GM18505 (cell line): ENCODE measurements at regions not wholly inside any gene's neighbourhood (a gene's known extent, or its start where the extent isn't known, plus 50 kb on each side); places are given as distances from the start of the nearest gene placed in this dataset.

Experiments used
- ATAC-seq: cut with Tn5 transposase; IDR thresholded peaks from one replicate; pipeline ENCODE4 v1.9.1; 2021; ENCODE audit not compliant: unreplicated experiment
- POLR2A ChIP-seq: IDR thresholded peaks from 4 replicates; pipeline ENCODE4 v1.6.1; 2011; ENCODE audit warnings: borderline replicate concordance; ENCODE audit not compliant: insufficient read depth, insufficient read length; ENCODE audit errors: extremely low read depth

DNA sequence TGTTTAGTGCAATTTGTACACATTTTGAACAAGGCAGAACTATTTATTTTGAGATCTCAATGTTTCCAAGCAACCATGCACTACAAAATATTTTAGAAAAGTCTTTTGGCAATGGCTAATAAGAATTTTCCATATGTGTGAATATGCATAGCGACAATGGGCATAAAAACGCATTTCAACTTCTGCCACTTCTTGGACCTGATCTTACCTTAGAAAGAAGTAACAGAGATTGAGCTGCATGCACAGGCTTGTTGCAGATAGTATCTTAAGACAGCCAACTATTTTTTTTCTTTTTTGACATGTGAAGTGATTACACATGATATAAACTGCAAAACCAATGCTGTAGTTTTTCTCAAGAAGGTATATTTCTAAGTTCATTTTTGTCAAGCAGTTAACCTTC lies 210.4 kb upstream of the PHACTR1 start:
- no peak for ATAC-seq
- no peak for TF ChIP-seq POLR2A

DNA sequence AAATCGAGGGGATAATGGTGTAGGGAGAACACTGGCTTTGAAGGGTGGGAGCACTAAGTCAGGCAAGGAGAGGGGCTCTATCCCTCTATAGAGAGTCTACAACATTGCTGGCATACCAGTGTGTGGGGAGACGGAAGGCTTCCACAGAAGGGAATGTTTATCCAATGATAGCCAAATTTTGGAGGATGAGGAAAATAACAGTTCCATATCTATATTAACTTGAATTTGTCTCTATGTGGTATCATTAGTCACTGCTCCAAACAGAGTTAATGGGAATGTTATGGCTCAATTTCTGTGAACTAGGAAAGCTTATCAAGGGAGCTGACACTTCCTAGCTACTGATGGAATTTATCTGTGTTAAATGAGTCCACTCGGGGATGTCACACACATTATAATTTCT lies 208.9 kb upstream of the PHACTR1 start:
- TF ChIP-seq POLR2A: no peak
- no peak for ATAC-seq

DNA sequence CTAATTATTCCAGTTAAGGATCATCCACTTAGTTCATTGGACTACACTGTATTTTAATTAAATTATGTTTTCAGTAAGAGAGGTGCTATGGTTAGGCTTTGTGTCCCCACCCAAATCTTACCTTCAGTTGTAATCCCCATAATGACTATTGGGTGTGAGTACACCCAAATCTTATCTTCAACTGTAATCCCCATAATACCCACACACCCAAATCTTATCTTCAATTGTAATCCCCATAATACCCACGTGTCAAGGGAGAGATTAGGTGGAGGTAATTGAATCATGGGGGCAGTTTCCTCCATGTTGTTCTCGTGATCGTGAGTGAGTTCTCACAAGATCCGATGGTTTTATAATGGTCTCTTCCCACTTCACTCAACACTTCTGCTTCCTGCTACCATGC lies 208.0 kb upstream of the PHACTR1 start:
- no peak for TF ChIP-seq POLR2A
- no peak for ATAC-seq

DNA sequence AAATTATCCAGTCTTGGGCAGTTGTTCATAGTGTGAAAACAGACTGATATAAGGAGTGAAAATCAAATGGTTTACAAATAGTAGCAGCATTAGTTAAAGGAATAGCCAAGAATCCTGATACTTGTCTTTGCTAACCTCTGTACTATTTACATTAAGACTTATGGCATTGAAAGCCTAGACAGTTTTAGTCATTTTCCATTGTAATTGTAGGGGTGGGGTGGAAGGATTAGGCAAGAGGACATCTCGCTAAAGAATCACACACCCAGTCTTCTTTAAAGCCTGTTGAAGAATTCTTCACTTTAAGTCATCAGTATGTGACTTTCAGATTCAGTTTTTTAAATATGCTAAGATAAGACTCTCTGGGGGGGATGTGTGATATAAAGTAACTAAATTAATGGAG lies 207.5 kb upstream of the PHACTR1 start:
- ATAC-seq: no peak
- no peak for TF ChIP-seq POLR2A

DNA sequence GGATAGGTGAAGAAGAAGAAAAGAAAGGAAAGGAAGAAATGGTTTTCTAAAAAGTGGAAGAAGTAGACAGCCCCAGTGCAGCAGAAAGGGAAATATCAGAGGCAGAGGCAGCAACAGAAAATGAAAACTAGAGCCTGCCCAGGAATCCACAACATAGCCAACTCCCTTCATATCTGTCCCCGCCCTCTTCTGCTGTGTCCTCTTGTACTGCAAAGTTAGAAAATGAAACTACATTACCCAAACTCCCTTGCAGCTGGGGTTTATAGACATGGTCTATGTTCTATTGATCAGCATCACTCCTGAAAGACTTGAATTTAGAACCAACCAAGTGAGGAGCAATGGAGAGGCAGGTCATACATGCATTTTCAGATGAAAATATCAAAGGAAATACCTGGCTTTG lies 200.5 kb upstream of the PHACTR1 start:
- no peak for ATAC-seq
- no peak for TF ChIP-seq POLR2A

DNA sequence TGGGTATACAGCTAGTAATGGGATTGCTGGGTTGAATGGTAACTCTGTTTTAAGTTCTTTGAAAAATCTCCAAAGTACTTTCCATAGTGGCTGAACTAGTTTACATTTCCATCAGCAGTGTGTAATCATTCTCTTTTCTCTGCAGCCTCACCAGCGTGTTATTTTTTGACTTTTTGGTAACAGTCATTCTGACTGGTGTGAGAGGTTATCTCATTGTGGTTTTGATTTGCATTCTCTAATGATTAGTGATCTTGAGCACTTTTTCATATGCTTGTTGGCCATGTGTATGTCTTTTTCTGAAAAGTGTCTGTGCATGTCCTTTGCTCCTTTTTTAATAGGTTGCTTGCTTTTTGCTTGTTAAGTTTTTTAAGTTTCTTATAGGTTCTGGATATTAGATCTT lies 194.2 kb upstream of the PHACTR1 start:
- no peak for TF ChIP-seq POLR2A
- no peak for ATAC-seq

DNA sequence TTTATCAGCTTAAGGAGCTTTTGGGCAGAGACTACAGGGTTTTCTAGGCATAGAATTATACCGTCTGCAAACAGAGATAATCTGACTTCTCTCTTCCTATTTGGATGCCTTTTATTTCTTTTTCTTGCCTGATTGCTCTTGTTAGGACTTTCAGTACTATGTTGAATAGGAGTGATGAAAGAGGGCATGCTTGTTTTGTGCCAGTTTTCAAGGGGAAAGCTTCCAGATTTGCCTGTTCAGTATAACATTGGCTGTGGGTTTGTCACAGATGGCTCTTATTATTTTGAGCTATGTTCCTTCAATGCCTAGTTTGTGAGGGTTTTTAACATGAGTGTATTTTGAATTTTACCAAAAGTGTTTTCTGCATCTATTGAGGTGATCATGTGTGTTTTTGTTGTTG lies 192.8 kb upstream of the PHACTR1 start:
- TF ChIP-seq POLR2A: no peak
- no peak for ATAC-seq

DNA sequence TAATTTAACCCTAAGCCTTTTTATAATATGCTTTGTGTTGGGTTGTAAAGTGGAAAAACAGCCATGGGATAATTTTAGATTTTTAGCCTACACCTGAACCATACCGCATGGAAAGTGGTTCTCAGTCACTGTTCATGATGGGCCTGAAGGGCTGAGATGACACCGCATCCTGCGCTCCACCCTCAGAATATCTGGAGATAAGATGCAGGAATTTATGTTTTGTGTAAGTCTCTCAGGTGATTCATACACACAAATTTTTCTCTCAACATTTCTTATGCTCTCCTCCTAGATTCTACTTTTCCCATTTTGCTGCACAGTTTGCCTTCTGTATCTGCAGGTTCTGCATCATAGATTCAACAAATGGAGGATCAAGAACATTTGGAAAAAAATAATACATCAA lies 191.3 kb upstream of the PHACTR1 start:
- no peak for TF ChIP-seq POLR2A

DNA sequence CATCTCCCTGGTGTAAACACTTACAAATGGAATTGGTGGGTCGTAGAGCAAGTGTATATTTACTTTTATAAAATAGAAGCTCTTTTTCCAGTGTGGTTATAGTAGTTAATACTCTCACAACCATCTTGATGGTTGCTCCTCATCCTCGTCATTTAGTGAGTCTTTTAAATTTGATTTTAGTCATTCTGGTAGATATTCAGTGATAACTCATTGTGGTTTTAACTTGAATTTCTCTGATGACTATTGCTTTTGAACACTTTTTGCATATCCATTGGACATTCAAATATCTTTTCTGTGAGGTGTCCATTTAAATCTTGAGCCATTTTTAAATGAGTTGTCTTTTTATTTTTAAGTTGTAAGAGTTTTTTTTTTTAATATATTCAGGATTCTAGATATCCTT lies 189.2 kb upstream of the PHACTR1 start:
- ATAC-seq: no peak
- TF ChIP-seq POLR2A: no peak

More for the DNA sequence above, 191.3 kb upstream of the PHACTR1 start:
- ATAC-seq: no peak

DNA sequence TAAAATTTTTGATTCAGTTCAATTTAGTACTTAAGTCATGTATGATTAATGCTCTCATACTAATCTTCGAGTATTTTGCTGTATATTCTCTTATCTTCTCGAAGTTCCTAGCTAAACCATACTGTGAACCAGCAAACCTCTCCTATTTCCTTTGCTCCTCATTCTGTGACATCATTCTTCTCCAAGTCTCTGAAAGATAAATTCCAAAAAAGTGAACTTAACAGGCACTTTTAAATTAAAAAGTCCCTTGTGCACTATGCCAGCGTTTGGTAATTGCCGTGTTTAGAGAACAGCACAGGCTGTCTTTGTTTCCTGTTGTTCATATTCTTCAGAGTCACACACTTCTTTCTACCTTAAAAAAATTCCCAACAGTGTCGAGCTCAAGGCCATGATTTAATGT lies 188.4 kb upstream of the PHACTR1 start:
- no peak for TF ChIP-seq POLR2A
- ATAC-seq: no peak

DNA sequence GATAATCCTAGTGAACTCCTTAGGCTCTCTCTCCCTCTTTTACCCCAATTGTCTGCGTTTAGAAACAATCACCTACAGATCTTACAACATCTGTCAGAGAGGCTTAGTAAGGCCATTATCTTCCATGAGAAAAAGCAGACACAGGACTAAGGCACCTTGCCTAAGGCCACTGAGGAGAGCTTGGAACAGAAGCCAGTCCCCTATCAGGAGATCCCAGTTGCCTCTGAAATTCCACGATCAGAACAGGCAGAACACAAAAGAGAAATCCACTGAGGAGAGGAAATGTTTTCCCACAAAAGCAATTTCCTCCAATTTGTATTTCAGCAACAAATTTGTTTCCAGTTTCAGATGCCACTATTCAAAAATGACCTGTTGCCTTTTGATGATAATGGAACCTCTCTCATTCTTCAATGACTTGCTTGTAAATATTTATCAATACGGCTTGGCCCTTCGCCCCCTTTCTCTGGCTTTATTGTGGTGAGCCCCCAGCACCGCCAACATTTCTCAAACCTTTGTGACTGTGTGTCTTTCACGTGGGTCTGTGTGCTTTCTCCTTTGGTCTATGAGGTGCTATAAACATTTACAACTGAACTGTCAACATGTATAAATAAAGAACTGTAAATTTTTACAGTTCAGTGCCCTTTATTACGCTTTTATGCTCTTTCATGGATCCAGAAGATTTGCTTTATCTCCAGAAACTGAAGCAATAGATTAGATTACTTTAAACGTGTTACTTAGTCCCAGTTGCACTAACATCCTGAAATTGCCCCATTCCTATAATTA lies 187.8 kb upstream of the PHACTR1 start:
- no peak for ATAC-seq
- no peak for TF ChIP-seq POLR2A

DNA sequence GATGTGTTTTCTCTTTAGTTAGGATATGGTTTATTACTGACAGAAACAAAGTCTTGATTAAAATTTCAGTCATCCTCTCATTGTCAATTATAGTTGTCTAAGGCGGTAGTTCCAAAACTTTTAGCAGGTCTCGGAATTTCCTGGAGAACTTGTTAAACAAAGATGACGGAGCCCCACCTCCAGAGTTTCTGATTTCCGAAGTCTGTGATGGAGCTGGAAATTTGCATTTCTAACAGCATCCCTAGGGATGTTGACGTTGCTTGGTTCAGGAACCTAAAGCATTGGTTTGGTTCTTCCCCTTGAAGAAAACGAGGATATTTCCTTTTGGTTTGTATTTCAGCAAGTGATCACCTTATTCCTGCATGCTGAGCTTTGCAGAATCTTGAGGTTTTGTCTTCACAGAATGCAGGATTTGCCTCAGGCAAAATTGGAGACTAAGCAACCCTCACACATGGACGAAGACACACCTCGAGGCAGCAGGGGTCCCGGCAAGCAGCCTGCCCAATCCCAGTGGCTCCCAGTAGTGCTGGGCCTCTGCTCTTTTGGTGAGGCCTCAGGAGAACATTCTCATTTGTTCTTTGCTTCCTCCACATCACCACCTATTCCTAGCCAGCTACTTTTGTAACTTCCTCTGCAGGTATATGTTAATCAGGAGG lies 187.1 kb upstream of the PHACTR1 start:
- ATAC-seq: no peak
- TF ChIP-seq POLR2A: no peak

DNA sequence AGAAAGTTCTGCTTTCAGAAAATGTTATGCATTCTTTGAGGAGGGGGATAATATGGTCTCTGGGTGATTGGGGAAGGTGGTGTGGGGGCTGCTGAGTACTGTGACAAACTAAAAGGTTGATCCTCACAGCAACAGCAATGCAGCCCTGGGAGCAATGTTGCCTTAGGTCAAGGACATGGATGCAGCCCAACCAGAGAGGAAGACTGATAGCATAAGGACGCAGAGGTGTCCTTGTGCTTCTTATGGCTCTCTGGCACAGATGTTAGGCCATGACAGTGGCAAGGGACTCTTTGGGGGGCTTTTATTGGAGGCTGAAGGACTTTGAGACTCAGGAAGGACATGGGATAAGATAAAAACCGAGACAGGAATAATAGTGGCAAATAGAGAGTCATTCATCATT lies 186.2 kb upstream of the PHACTR1 start:
- no peak for TF ChIP-seq POLR2A
- no peak for ATAC-seq

DNA sequence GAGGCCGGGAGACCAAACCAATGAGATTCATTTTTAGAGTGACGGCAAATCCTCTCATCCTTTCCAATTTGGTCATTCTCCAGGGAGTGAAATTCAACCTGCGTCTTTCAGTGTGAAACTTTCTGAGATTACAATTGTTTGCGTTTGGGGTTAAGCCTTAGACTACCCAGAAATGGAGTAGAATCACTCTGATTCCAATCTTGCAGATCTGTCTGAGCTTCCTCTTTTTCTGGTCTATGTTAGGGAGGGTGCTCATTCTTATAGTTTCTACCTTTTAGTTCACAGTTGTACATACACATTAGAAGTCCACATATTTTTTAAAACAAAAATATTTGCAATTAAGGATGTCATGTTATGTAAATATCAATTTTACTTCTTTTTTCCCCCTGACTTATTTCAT lies 183.0 kb upstream of the PHACTR1 start:
- ATAC-seq: no peak
- no peak for TF ChIP-seq POLR2A
